Sigmoid colon (tissue), 6 donors: ENCODE measurements at regions not wholly inside any gene's neighbourhood (a gene's known extent, or its start where the extent isn't known, plus 50 kb on each side); places are given as distances from the start of the nearest gene placed in this dataset.
A peak's percentile ranks its signal among the peaks of the same experiment; 100 is the strongest.

Source experiments
- DNase-seq: peaks from one replicate; pipeline ENCODE4 v3.0.0-alpha.2; 2019
- H3K27ac ChIP-seq, 4 donors: fragments of 200-600 bp; sonication (generic); one replicate each; pipeline ENCODE4 v1.5.1; 2016 to 2019; ENCODE audit warnings: mild to moderate bottlenecking in 1 of 4
- H3K27me3 ChIP-seq, 3 donors: fragments of 200-600 bp; sonication (generic); one replicate each; pipeline ENCODE4 v1.5.1; 2019; ENCODE audit warnings: mild to moderate bottlenecking in 1 of 3
- H3K36me3 ChIP-seq, 4 donors: fragments of 200-600 bp; sonication (generic); one replicate each; pipeline ENCODE4 v1.5.1; 2016 to 2019
- H3K4me1 ChIP-seq, 4 donors: fragments of 200-600 bp; sonication (generic); one replicate each; pipeline ENCODE4 v1.5.1; 2017 to 2019
- H3K4me3 ChIP-seq, 4 donors: fragments of 200-600 bp; sonication (generic); one replicate each; pipeline ENCODE4 v1.5.1; 2017 to 2019; ENCODE audit warnings: mild to moderate bottlenecking in 2 of 4, moderate library complexity in 1 of 4
- H3K9me3 ChIP-seq, 4 donors: fragments of 200-600 bp in 3 of 4; sonication (generic) in 3 of 4; one replicate each; pipeline versions ENCODE4 v1.5.1 to v1.6.1; 2013 to 2019
- EP300 ChIP-seq, 4 donors: sonication (generic); formaldehyde crosslinking; IDR thresholded peaks; one replicate each; pipeline ENCODE4 v1.6.1; 2017; ENCODE audit warnings: antibody characterized with exemption in 4 of 4
- POLR2A ChIP-seq, 2 donors: fragments of 450-650 bp; IDR thresholded peaks; one replicate each; pipeline ENCODE4 v1.6.1; 2016; ENCODE audit warnings: antibody characterized with exemption in 2 of 2, mild to moderate bottlenecking in 2 of 2, moderate library complexity in 2 of 2
- POLR2AphosphoS5 ChIP-seq, 4 donors: sonication (generic); formaldehyde crosslinking; IDR thresholded peaks; one replicate each; pipeline ENCODE4 v1.6.1; 2017; ENCODE audit warnings: antibody characterized with exemption in 4 of 4
- WGBS, 2 donors: extraction: QIAGEN DNeasy Blood & Tissue Kit; methylation state at CpG; one replicate each; pipeline ENCODE4 v1.1.7; 2013; 5-methylcytosine and 5-hydroxymethylcytosine counted together
- intact Hi-C: fragments of 100-400 bp; cut with DNase I; formaldehyde crosslinking; loops from one replicate; pipeline ENCODE4 v1.15.1; 2023
- TF ChIP-seq, protein P1 (sequence below), 4 experiments: fragments of 450-650 bp in 3 of 4; fragments of 200-600 bp in 1 of 4; IDR thresholded peaks; one replicate each; pipeline ENCODE4 v1.5.1; 2016 to 2019; ENCODE audit warnings: antibody characterized with exemption in 4 of 4, mild to moderate bottlenecking in 3 of 4, moderate library complexity in 2 of 4
- donor health status: healthy with polysubstance abuse.
- donor health status: healthy.

DNA sequence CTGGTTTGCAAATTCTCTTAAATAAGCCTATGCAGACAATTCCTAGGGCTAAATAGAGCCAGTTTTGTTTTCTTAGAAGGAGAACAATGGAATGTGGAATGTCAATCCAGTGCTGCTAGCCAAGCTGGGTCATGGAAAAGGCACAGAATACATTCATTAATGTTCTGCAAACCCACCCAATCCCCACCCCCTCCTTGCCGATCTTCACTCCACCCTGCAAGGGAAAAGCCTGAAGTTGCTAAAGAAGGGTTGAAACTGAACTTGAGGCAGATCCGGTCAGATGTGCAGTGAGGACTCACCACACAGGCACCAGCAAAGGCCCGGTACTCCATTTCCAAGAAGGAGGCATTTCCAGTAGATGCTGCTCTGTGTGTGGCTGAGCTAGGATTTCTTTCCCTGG, 179.6 kb downstream of the PLPP3 start:
- Histone ChIP-seq H3K9me3 (no peaks in the 10 kb centered on the region), H3K4me1 (no peaks in the 10 kb centered on the region), H3K4me3 (no peak overlapping the region), H3K27ac (no peak overlapping the region), H3K27me3 (no peaks in the 10 kb centered on the region), H3K36me3 (no peaks in the 10 kb centered on the region)
- DNase-seq = no peak
- intact Hi-C loops = no loop called here
- WGBS, 2 donors = 89 to 94% methylated on average over 3 of the region's 3 CpGs
- TF ChIP-seq EP300 (IDR thresholded peaks at IDR 0.05) (no peak), POLR2A (IDR thresholded peaks at IDR 0.05) (no peak), POLR2AphosphoS5 (IDR thresholded peaks at IDR 0.05) (no peak)
- TF ChIP-seq, protein P1, sequence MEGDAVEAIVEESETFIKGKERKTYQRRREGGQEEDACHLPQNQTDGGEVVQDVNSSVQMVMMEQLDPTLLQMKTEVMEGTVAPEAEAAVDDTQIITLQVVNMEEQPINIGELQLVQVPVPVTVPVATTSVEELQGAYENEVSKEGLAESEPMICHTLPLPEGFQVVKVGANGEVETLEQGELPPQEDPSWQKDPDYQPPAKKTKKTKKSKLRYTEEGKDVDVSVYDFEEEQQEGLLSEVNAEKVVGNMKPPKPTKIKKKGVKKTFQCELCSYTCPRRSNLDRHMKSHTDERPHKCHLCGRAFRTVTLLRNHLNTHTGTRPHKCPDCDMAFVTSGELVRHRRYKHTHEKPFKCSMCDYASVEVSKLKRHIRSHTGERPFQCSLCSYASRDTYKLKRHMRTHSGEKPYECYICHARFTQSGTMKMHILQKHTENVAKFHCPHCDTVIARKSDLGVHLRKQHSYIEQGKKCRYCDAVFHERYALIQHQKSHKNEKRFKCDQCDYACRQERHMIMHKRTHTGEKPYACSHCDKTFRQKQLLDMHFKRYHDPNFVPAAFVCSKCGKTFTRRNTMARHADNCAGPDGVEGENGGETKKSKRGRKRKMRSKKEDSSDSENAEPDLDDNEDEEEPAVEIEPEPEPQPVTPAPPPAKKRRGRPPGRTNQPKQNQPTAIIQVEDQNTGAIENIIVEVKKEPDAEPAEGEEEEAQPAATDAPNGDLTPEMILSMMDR (IDR thresholded peaks at IDR 0.05) = no peak

DNA sequence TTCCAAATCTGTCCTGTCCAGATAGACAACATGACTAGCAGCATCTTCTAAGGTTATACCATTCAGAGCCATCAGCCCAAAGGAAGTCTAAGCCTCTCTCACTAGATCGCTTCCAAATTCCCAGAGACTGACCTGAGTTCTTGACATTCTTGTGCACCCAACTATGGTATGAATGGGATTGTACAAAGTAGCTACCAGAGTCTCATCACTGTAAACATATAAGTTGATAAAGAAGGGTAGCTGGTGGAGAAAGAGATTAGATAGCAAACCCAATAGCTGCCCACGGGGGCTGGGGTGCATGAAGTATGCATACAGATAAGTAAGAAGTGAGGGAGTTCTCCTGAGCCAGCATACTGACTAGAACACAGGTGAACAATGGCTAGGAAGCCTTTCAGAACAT, 180.0 kb downstream of the PLPP3 start:
- TF ChIP-seq, protein P1 (IDR thresholded peaks at IDR 0.05) = no peak
- TF ChIP-seq EP300 (IDR thresholded peaks at IDR 0.05) (no peak), POLR2AphosphoS5 (IDR thresholded peaks at IDR 0.05) (no peak), POLR2A (IDR thresholded peaks at IDR 0.05) (no peak)
- 85 to 87% methylated on average over 2 of the region's 2 CpGs for WGBS, 2 donors
- DNase-seq = no peak
- Histone ChIP-seq H3K4me1 (no peaks in the 10 kb centered on the region), H3K4me3 (no peak overlapping the region), H3K9me3 (no peaks in the 10 kb centered on the region), H3K36me3 (no peaks in the 10 kb centered on the region), H3K27ac (no peak overlapping the region), H3K27me3 (no peaks in the 10 kb centered on the region)
- intact Hi-C loops = no loop called here

DNA sequence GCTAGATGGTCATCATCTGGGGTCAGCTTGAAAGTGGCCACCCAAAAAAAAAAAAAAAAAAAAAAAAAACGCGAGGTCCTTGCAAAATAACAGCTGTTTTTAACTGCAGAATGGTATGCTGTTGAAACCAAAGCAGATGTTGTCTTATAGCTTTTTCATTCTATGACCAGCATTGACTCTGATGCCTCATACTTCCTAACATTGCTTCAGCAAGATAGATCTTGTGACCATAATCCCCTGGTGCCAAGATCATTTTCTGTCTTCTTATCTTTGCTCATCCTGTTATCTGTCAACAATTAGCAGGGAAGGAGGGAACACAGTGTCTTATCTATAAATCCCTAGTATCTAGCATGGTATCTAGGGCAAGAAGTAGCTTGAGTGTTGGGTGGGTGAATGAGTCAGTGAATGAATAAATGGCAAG, 181.5 kb downstream of the PLPP3 start:
- no peak for DNase-seq
- intact Hi-C loops = no loop called here
- Histone ChIP-seq H3K27ac (no peak overlapping the region), H3K9me3 (no peaks in the 10 kb centered on the region), H3K4me3 (no peak overlapping the region), H3K4me1 (no peaks in the 10 kb centered on the region), H3K27me3 (no peaks in the 10 kb centered on the region), H3K36me3 (no peaks in the 10 kb centered on the region)
- TF ChIP-seq POLR2A (IDR thresholded peaks at IDR 0.05) (no peak), EP300 (IDR thresholded peaks at IDR 0.05) (no peak), POLR2AphosphoS5 (IDR thresholded peaks at IDR 0.05) (peak in 1 of 4 donors; percentile 58)
- TF ChIP-seq, protein P1 (IDR thresholded peaks at IDR 0.05) = no peak
- 81 to 90% methylated on average over 2 of the region's 2 CpGs for WGBS, 2 donors

DNA sequence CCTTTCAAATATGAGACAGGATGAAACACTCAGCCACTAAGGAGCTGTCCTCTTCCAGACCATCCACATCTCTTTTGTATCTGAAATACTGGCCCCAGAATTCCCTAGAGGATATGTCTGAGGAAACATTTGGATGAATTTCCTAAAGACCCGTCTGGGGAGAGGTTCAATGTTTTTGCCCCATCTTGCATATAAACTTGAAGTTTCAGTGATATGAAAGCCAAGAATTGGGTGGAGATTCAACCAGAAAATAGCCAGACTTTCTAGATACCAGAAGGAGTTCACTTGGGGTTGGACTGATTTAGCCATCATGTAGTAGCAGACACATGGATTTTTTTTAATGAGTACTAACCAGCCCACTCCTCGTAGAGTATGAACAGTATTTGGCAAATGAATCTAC, 182.0 kb downstream of the PLPP3 start:
- Histone ChIP-seq H3K4me3 (no peak overlapping the region), H3K27me3 (no peaks in the 10 kb centered on the region), H3K4me1 (no peaks in the 10 kb centered on the region), H3K9me3 (no peaks in the 10 kb centered on the region), H3K36me3 (no peaks in the 10 kb centered on the region), H3K27ac (peak overlapping the region in 2 of 4 donors; percentile 8 to 30)
- intact Hi-C loops = no loop called here
- WGBS, 2 donors = 72 to 83% methylated on average over 2 of the region's 2 CpGs
- TF ChIP-seq, protein P1 (IDR thresholded peaks at IDR 0.05) = no peak
- TF ChIP-seq POLR2AphosphoS5 (IDR thresholded peaks at IDR 0.05) = peak; percentile 19 to 61 (median 48)
- no peak for DNase-seq

DNA sequence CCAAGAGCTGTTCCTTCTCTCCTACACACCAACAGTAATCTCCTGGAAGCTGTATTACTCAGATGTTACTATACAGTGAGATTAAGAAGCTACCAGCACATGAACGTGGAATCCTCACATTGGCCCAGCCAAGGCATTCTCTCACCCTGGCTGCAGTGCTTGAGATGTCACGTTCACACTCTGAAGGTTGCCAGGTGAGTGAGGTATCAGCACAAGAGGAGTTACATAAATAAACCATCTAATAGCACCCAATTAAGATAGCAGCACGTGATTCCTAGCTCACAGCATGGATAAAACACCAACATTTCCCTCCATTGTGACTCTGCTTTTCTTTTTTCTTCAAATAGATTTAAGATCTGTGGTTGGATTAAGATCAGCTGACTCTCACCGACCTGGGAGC, 182.8 kb downstream of the PLPP3 start:
- Histone ChIP-seq H3K4me3 (no peak overlapping the region), H3K4me1 (no peaks in the 10 kb centered on the region), H3K36me3 (no peaks in the 10 kb centered on the region), H3K27ac (peak overlapping the region in 1 of 4 donors; percentile 15), H3K9me3 (no peaks in the 10 kb centered on the region), H3K27me3 (no peaks in the 10 kb centered on the region)
- WGBS, 2 donors = 27 to 58% methylated on average over 4 of the region's 4 CpGs
- DNase-seq = no peak
- TF ChIP-seq POLR2AphosphoS5 (IDR thresholded peaks at IDR 0.05) = no peak
- TF ChIP-seq EP300 (IDR thresholded peaks at IDR 0.05) = no peak
- TF ChIP-seq POLR2A (IDR thresholded peaks at IDR 0.05) = no peak
- TF ChIP-seq, protein P1 (IDR thresholded peaks at IDR 0.05) = no peak
- intact Hi-C loops = no loop called here
